IPS-NIHi7 (cell line): ENCODE measurements at regions not wholly inside any gene's neighbourhood (a gene's known extent, or its start where the extent isn't known, plus 50 kb on each side); places are given as distances from the start of the nearest gene placed in this dataset.
A peak's percentile ranks its signal among the peaks of the same experiment; 100 is the strongest.
"Not testable (repeated sequence)": the region's sequence is repeated elsewhere in the genome, so short reads cannot be mapped to it uniquely, and the experiment has no call there.

ENCODE experiments used
- DNase-seq: peaks from one replicate; pipeline ENCODE4 v3.0.0; 2012; ENCODE audit warnings: mixed read lengths; ENCODE audit errors: extremely low spot score

- no peak for DNase-seq
These were observed 463.5 kb upstream of the PDE3A start for GRCh38 chr12:19904819-19905218.

- DNase-seq, result no peak
These were observed 459.5 kb upstream of the PDE3A start for GRCh38 chr12:19908830-19909229.

- no peak for DNase-seq
These were observed 458.9 kb upstream of the PDE3A start for GRCh38 chr12:19909418-19909817.

- DNase-seq, result no peak
These were observed 457.7 kb upstream of the PDE3A start for GRCh38 chr12:19910681-19911080.

GRCh38 chr12:19912991-19913390 is 455.3 kb upstream of the PDE3A start:
- no peak for DNase-seq

- peak; percentile 29 for DNase-seq
These were observed 452.7 kb upstream of the PDE3A start for GRCh38 chr12:19915392-19916195.

- no peak for DNase-seq
These were observed 452.1 kb upstream of the PDE3A start for GRCh38 chr12:19916196-19916753.

GRCh38 chr12:19916974-19917373 is 451.4 kb upstream of the PDE3A start:
- no peak for DNase-seq

- DNase-seq, result not testable (repeated sequence)
These were observed 446.6 kb upstream of the PDE3A start for GRCh38 chr12:19921716-19922115.

GRCh38 chr12:19922717-19923116 is 445.6 kb upstream of the PDE3A start:
- DNase-seq, result no peak

GRCh38 chr12:19924360-19924759 is 444.0 kb upstream of the PDE3A start:
- DNase-seq, result no peak

GRCh38 chr12:19925841-19926240 is 442.5 kb upstream of the PDE3A start:
- DNase-seq, result no peak

GRCh38 chr12:19926266-19926665 is 442.1 kb upstream of the PDE3A start:
- DNase-seq, result no peak

- DNase-seq, result no peak
These were observed 440.7 kb upstream of the PDE3A start for GRCh38 chr12:19927661-19928060.

- no peak for DNase-seq
These were observed 435.9 kb upstream of the PDE3A start for GRCh38 chr12:19932413-19932812.

GRCh38 chr12:19933924-19934323 is 434.4 kb upstream of the PDE3A start:
- no peak for DNase-seq

- no peak for DNase-seq
These were observed 431.2 kb upstream of the PDE3A start for GRCh38 chr12:19937161-19937560.

GRCh38 chr12:19938031-19938430 is 430.3 kb upstream of the PDE3A start:
- no peak for DNase-seq

- no peak for DNase-seq
These were observed 429.8 kb upstream of the PDE3A start for GRCh38 chr12:19938491-19938890.

GRCh38 chr12:19940267-19940666 is 428.1 kb upstream of the PDE3A start:
- DNase-seq, result no peak

- no peak for DNase-seq
These were observed 427.2 kb upstream of the PDE3A start for GRCh38 chr12:19941096-19941495.

GRCh38 chr12:19945559-19946435 is 422.5 kb upstream of the PDE3A start:
- no peak for DNase-seq

GRCh38 chr12:19946550-19946949 is 421.8 kb upstream of the PDE3A start:
- peak; percentile 13 for DNase-seq
